Osteoblast (primary cell): ENCODE measurements at regions not wholly inside any gene's neighbourhood (a gene's known extent, or its start where the extent isn't known, plus 50 kb on each side); places are given as distances from the start of the nearest gene placed in this dataset.

Experiments
- DNase-seq: peaks from one replicate; pipeline ENCODE4 v3.0.0; 2011; ENCODE audit warnings: low spot score, mixed read lengths; ENCODE audit not compliant: insufficient read length; ENCODE audit errors: missing footprints
- H2AFZ ChIP-seq: 2 replicates; pipeline ENCODE4 v1.6.0; 2011; ENCODE audit warnings: mild to moderate bottlenecking, low read length
- H3K27ac ChIP-seq: 2 replicates; pipeline ENCODE4 v1.5.1; 2011; ENCODE audit warnings: mild to moderate bottlenecking, low read depth, low read length, moderate library complexity
- H3K27me3 ChIP-seq: 2 replicates; pipeline ENCODE4 v1.6.0; 2012; ENCODE audit warnings: mild to moderate bottlenecking, control low read depth, inconsistent platforms, low read length, moderate library complexity; ENCODE audit not compliant: insufficient read depth
- H3K36me3 ChIP-seq: 2 replicates; pipeline ENCODE4 v1.5.1; 2011; ENCODE audit warnings: mild to moderate bottlenecking, low read length, control low read depth, moderate library complexity; ENCODE audit not compliant: insufficient read depth
- H3K4me1 ChIP-seq: 2 replicates; pipeline ENCODE4 v1.5.1; 2011; ENCODE audit warnings: mild to moderate bottlenecking, low read length, control low read depth, moderate library complexity; ENCODE audit not compliant: insufficient read depth
- H3K4me2 ChIP-seq: 2 replicates; pipeline ENCODE4 v1.6.0; 2011; ENCODE audit warnings: mild to moderate bottlenecking, low read length; ENCODE audit not compliant: insufficient read depth
- H3K4me3 ChIP-seq: fragments of 200-600 bp; sonication (generic); 3 replicates; pipeline ENCODE4 v1.5.1; 2012; ENCODE audit warnings: mild to moderate bottlenecking, low read length, inconsistent platforms; ENCODE audit not compliant: insufficient read depth
- H3K79me2 ChIP-seq: 2 replicates; pipeline ENCODE4 v1.6.0; 2012; ENCODE audit warnings: mild to moderate bottlenecking, low read length, control low read depth, inconsistent platforms; ENCODE audit not compliant: insufficient read depth
- H3K9me3 ChIP-seq: 2 replicates; pipeline ENCODE4 v1.5.1; 2011; ENCODE audit warnings: low read depth, low read length, control low read depth
- H4K20me1 ChIP-seq: 2 replicates; pipeline ENCODE4 v1.6.0; 2012; ENCODE audit warnings: mild to moderate bottlenecking, low read length, control low read depth; ENCODE audit not compliant: insufficient read depth
- TF ChIP-seq, protein P1 (sequence below): IDR thresholded peaks from 2 replicates; pipeline ENCODE4 v1.5.1; 2011; ENCODE audit warnings: mild to moderate bottlenecking, low read depth, low read length, moderate library complexity; ENCODE audit errors: extremely low read depth

DNA sequence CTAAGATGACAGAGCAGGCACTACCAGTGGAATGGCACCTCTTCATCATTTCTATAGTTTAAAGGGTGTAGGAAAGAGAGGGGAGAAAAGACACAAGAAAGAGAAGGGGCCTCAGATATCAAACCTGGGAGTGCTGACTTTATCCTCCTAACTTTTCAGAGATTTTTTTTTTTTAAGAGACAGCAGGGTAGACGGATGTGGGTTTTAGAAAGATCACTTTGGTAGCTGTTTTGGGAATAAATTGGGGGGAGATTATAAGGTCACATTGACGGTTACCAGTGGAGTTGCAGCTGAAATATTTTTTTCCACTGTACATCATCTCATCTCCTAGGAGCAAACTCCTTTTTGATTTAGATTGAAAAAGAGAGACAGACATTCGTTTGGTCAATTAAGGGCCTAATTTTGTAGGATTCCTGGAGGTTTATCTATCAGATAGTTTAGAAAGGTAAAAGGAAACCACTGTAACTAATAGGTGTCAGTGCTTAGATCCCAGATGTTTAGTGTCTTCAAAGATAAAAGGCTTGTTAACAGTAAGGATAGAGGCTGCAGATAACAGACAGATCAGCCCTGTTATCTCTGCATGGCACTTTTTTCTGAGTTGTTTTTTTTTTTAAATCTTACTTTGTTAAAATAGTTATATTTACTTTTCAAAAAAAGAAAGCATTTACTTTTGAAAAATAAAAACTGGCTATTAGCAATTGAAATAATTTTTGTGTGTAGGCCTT is 1057.0 kb downstream of the IGSF11 start:
- Histone ChIP-seq H3K27ac (no peak overlapping the region), H3K79me2 (no peaks in the 10 kb centered on the region), H3K36me3 (no peaks in the 10 kb centered on the region), H3K9me3 (no peaks in the 10 kb centered on the region), H4K20me1 (no peaks in the 10 kb centered on the region), H3K4me2 (no peak overlapping the region), H2AFZ (no peak overlapping the region), H3K4me1 (no peaks in the 10 kb centered on the region), H3K27me3 (no peaks in the 10 kb centered on the region), H3K4me3 (no peak overlapping the region)
- TF ChIP-seq, protein P1, sequence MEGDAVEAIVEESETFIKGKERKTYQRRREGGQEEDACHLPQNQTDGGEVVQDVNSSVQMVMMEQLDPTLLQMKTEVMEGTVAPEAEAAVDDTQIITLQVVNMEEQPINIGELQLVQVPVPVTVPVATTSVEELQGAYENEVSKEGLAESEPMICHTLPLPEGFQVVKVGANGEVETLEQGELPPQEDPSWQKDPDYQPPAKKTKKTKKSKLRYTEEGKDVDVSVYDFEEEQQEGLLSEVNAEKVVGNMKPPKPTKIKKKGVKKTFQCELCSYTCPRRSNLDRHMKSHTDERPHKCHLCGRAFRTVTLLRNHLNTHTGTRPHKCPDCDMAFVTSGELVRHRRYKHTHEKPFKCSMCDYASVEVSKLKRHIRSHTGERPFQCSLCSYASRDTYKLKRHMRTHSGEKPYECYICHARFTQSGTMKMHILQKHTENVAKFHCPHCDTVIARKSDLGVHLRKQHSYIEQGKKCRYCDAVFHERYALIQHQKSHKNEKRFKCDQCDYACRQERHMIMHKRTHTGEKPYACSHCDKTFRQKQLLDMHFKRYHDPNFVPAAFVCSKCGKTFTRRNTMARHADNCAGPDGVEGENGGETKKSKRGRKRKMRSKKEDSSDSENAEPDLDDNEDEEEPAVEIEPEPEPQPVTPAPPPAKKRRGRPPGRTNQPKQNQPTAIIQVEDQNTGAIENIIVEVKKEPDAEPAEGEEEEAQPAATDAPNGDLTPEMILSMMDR: no peak
- no peak for DNase-seq

DNA sequence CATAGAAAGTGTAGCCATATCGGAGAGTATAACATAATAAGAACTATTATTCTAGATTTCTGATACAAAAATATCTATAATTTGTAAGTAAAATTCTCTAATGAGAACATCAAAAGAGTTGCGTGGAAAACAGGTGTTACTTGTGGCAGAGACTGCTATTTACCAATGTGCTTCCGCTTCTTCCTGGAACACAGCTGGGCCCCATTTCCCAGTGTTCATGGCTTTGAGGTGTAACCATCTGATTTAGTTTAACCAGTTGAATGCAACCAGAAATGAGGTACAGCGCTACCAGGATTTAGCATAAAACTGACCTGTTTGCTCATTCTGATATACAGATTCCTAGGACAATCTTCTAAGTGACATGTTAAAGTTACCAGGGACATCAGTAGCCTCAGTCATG is 1055.2 kb downstream of the IGSF11 start:
- no peaks in the 10 kb centered on the region for H3K9me3 ChIP-seq
- H3K79me2 ChIP-seq: no peaks in the 10 kb centered on the region
- no peaks in the 10 kb centered on the region for H4K20me1 ChIP-seq
- no peak overlapping the region for H3K27ac ChIP-seq
- H3K4me1 ChIP-seq: no peaks in the 10 kb centered on the region
- no peak overlapping the region for H3K4me2 ChIP-seq
- H2AFZ ChIP-seq: no peak overlapping the region
- TF ChIP-seq, protein P1: no peak
- DNase-seq: no peak
- H3K36me3 ChIP-seq: no peaks in the 10 kb centered on the region
- H3K4me3 ChIP-seq: no peak overlapping the region
- H3K27me3 ChIP-seq: no peaks in the 10 kb centered on the region

DNA sequence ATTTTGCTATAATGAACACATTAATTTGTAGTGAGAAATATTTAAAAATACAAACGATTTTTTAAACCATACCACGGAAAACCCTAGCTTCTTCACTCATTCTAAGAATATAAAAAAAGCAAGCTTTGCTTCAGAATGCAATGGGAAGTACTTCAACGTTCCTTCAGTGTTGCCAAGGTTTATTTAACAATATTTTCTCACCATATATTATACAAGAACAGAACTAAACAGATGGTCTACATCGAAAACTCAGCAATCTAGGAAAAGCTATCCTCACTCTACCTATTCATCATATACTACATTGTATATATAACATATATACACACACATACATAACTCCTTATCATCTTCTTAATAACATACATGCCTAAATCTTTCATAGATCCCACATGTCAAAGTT is 1047.4 kb downstream of the IGSF11 start:
- Histone ChIP-seq H4K20me1 (no peaks in the 10 kb centered on the region), H3K4me1 (no peaks in the 10 kb centered on the region), H3K79me2 (no peaks in the 10 kb centered on the region), H2AFZ (no peak overlapping the region), H3K27me3 (no peaks in the 10 kb centered on the region), H3K4me2 (no peak overlapping the region), H3K4me3 (no peak overlapping the region), H3K27ac (no peak overlapping the region), H3K36me3 (no peaks in the 10 kb centered on the region), H3K9me3 (no peaks in the 10 kb centered on the region)
- no peak for DNase-seq
- TF ChIP-seq, protein P1: no peak

DNA sequence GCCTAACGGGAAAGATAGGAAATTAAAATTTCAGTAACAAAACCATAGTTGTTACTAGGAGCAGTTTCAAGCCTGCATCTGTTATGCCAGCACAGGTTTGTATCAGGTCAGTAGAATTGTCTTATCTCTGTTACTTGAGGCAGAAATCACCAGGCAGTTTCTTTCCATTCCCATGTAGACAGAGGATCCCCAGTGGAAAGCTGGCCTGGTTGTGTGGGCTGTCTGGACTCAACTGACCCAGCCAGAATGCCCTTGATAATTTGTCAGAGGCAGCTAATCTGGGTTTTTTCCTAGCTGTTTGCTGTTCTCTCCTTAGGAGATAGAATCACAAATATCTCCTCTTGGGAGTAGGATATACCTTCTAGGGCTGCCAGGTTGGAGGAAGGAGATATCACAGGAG is 1044.7 kb downstream of the IGSF11 start:
- no peaks in the 10 kb centered on the region for H3K4me1 ChIP-seq

More for the DNA sequence above, 1044.7 kb downstream of the IGSF11 start:
- TF ChIP-seq, protein P1: no peak
- Histone ChIP-seq H3K4me3 (no peak overlapping the region), H3K4me2 (no peak overlapping the region), H4K20me1 (no peaks in the 10 kb centered on the region), H3K36me3 (no peaks in the 10 kb centered on the region), H3K27me3 (no peaks in the 10 kb centered on the region), H3K9me3 (no peaks in the 10 kb centered on the region), H3K27ac (no peak overlapping the region), H2AFZ (no peak overlapping the region), H3K79me2 (no peaks in the 10 kb centered on the region)
- no peak for DNase-seq
